IMR-90 (cell line): ENCODE measurements at regions not wholly inside any gene's neighbourhood (a gene's known extent, or its start where the extent isn't known, plus 50 kb on each side); places are given as distances from the start of the nearest gene placed in this dataset.
A peak's percentile ranks its signal among the peaks of the same experiment; 100 is the strongest.

Experiments used
- ATAC-seq: fragments of 200-7000 bp; cut with Tn5 transposase; 2 replicates; pipeline ENCODE4 v1.9.1; 2020; ENCODE audit warnings: low read depth, mild to moderate bottlenecking, moderate library complexity
- BruUV-seq: library from RNA; stranded (reverse); fragments of 400-500 nt; replicated peaks from 2 replicates; lab custom pipeline; 2021; lab: Mats Ljungman, UMichigan
- CTCF ChIA-PET: fragments of 300-600 bp; formaldehyde crosslinking; extraction: SDS; loops from one replicate; lab custom pipeline; 2021; ENCODE audit warnings: antibody characterized with exemption; lab: Yijun Ruan, JAX
- POLR2A ChIA-PET: fragments of 300-600 bp; sonication (Branson Sonifier 250); formaldehyde crosslinking; loops from one replicate; lab custom pipeline; 2022; ENCODE audit warnings: antibody characterized with exemption; ENCODE audit not compliant: unreplicated experiment; lab: Charles Lee
- DNase-seq: peaks from one replicate; pipeline ENCODE4 v3.0.0; 2013
- H2AFZ ChIP-seq: replicated peaks from 2 replicates; pipeline ENCODE3; 2013; ENCODE audit warnings: low read length, mild to moderate bottlenecking; ENCODE audit not compliant: poor library complexity
- H2AK5ac ChIP-seq: 2 replicates; pipeline ENCODE4 v1.6.1; 2013; ENCODE audit warnings: low read depth, low read length, inconsistent platforms
- H2AK9ac ChIP-seq: replicated peaks from 2 replicates; pipeline ENCODE3; 2013; ENCODE audit warnings: mild to moderate bottlenecking, low read depth, low read length, moderate library complexity; ENCODE audit not compliant: poor library complexity
- H2BK120ac ChIP-seq: 2 replicates; pipeline ENCODE4 v1.6.1; 2013; ENCODE audit warnings: low read depth, low read length, inconsistent platforms
- H2BK15ac ChIP-seq: 3 replicates; pipeline ENCODE4 v1.6.1; 2013; ENCODE audit warnings: low read depth, low read length, inconsistent platforms
- H2BK20ac ChIP-seq: 2 replicates; pipeline ENCODE4 v1.6.1; 2013; ENCODE audit warnings: low read depth, mild to moderate bottlenecking, inconsistent platforms, low read length, moderate library complexity
- H2BK5ac ChIP-seq: 2 replicates; pipeline ENCODE4 v1.6.1; 2013; ENCODE audit warnings: mild to moderate bottlenecking, low read depth, low read length, inconsistent platforms; ENCODE audit not compliant: poor library complexity, severe bottlenecking
- H3K14ac ChIP-seq: replicated peaks from 2 replicates; pipeline ENCODE4 v1.6.1; 2013; ENCODE audit warnings: low read depth, low read length, inconsistent platforms
- H3K18ac ChIP-seq: 2 replicates; pipeline ENCODE4 v1.6.1; 2013; ENCODE audit warnings: low read depth, low read length, control low read depth
- H3K23ac ChIP-seq: 2 replicates; pipeline ENCODE4 v1.6.1; 2013; ENCODE audit warnings: low read depth, low read length, inconsistent platforms
- H3K27ac ChIP-seq: 2 replicates; pipeline ENCODE4 v1.5.1; 2013; ENCODE audit warnings: mild to moderate bottlenecking, control low read depth, low read length; ENCODE audit not compliant: insufficient read depth
- H3K27me3 ChIP-seq: 2 replicates; pipeline ENCODE4 v1.6.1; 2013; ENCODE audit warnings: low read length; ENCODE audit not compliant: control insufficient read depth, insufficient read depth
- H3K36me3 ChIP-seq: 2 replicates; pipeline ENCODE4 v1.6.1; 2013; ENCODE audit warnings: low read length, mixed read lengths; ENCODE audit not compliant: control insufficient read depth, insufficient read depth
- H3K4ac ChIP-seq: 2 replicates; pipeline ENCODE4 v1.6.1; 2013; ENCODE audit warnings: low read depth, low read length, inconsistent platforms
- H3K4me1 ChIP-seq: 2 replicates; pipeline ENCODE4 v1.6.1; 2013; ENCODE audit warnings: low read length, mixed read lengths; ENCODE audit not compliant: control insufficient read depth, insufficient read depth
- H3K4me2 ChIP-seq: 2 replicates; pipeline ENCODE4 v1.6.1; 2013; ENCODE audit warnings: low read depth, mild to moderate bottlenecking, control low read depth, low read length, moderate library complexity
- H3K4me3 ChIP-seq: 2 replicates; pipeline ENCODE4 v1.5.1; 2013; ENCODE audit warnings: low read depth, mild to moderate bottlenecking, control low read depth, low read length, moderate library complexity; ENCODE audit not compliant: insufficient read depth
- H3K56ac ChIP-seq: 2 replicates; pipeline ENCODE4 v1.6.1; 2013; ENCODE audit warnings: low read length, inconsistent platforms; ENCODE audit not compliant: insufficient read depth; ENCODE audit errors: extremely low read depth
- H3K79me1 ChIP-seq, 2 experiments: 2 replicates each; pipeline ENCODE4 v1.6.1; 2013; ENCODE audit warnings: low read length in 2 of 2, inconsistent platforms in 1 of 2, low read depth in 1 of 2
- H3K9ac ChIP-seq: 2 replicates; pipeline ENCODE4 v1.6.1; 2013; ENCODE audit warnings: low read depth, low read length, control low read depth
- H3K9me1 ChIP-seq: 2 replicates; pipeline ENCODE4 v1.6.1; 2013; ENCODE audit warnings: low read length, inconsistent platforms; ENCODE audit not compliant: insufficient read depth
- H3K9me3 ChIP-seq: 2 replicates; pipeline ENCODE4 v1.6.1; 2013; ENCODE audit warnings: low read length; ENCODE audit not compliant: control insufficient read depth, insufficient read depth
- H4K20me1 ChIP-seq: 2 replicates; pipeline ENCODE4 v1.6.1; 2013; ENCODE audit warnings: low read length, inconsistent platforms; ENCODE audit not compliant: insufficient read depth
- H4K5ac ChIP-seq: 2 replicates; pipeline ENCODE4 v1.6.1; 2013; ENCODE audit warnings: mild to moderate bottlenecking, low read depth, low read length, control low read depth
- H4K8ac ChIP-seq, 2 experiments: 2 replicates each; pipeline ENCODE4 v1.6.1; 2013; ENCODE audit warnings: low read depth in 2 of 2, low read length in 2 of 2, control low read depth in 1 of 2, inconsistent platforms in 1 of 2
- H4K91ac ChIP-seq: 2 replicates; pipeline ENCODE4 v1.6.1; 2013; ENCODE audit warnings: low read depth, low read length, inconsistent platforms; ENCODE audit not compliant: insufficient read depth
- CEBPB ChIP-seq: IDR thresholded peaks from 2 replicates; pipeline ENCODE4 v1.6.1; 2012; ENCODE audit warnings: low read depth, low read length, improper control_type of control experiment
- FOS ChIP-seq: fragments of 150-350 bp; IDR thresholded peaks from 2 replicates; pipeline ENCODE4 v1.6.1; 2016; ENCODE audit warnings: low read depth, low read length
- MAFK ChIP-seq: IDR thresholded peaks from 2 replicates; pipeline ENCODE4 v1.6.1; 2012; ENCODE audit warnings: low read depth, low read length, improper control_type of control experiment
- RAD21 ChIP-seq: IDR thresholded peaks from 2 replicates; pipeline ENCODE4 v1.6.1; 2012; ENCODE audit warnings: low read length, improper control_type of control experiment
- RCOR1 ChIP-seq: IDR thresholded peaks from 2 replicates; pipeline ENCODE4 v1.6.1; 2012; ENCODE audit warnings: mild to moderate bottlenecking, low read length, improper control_type of control experiment; ENCODE audit not compliant: insufficient replicate concordance
- dilution Hi-C: fragments of 300-500 bp; cut with HindIII; formaldehyde crosslinking; loops from one replicate; pipeline ENCODE4 v1.14.3; 2018; ENCODE audit warnings: low sequenced_read_pairs; ENCODE audit not compliant: unreplicated experiment
- in situ Hi-C: fragments of 300-500 bp; cut with MboI; formaldehyde crosslinking; loops from 3 replicates; pipeline ENCODE4 v1.14.3; 2019; ENCODE audit warnings: low sequenced_read_pairs, inconsistent platforms, mixed read lengths
- intact Hi-C: fragments of 100-400 bp; cut with micrococcal nuclease; formaldehyde crosslinking; loops from 2 replicates; pipeline ENCODE4 v1.10.0; 2022
- TF ChIP-seq, protein P1 (sequence below): conservative IDR thresholded peaks from 2 replicates; pipeline ENCODE4 v1.5.1; 2012; ENCODE audit warnings: mild to moderate bottlenecking, low read depth, low read length, improper control_type of control experiment
- TF ChIP-seq, protein P2 (sequence below): fragments of 150-350 bp; IDR thresholded peaks from 2 replicates; pipeline ENCODE4 v1.6.1; 2017; ENCODE audit warnings: mild to moderate bottlenecking, antibody characterized with exemption, low read length, low read depth

DNA sequence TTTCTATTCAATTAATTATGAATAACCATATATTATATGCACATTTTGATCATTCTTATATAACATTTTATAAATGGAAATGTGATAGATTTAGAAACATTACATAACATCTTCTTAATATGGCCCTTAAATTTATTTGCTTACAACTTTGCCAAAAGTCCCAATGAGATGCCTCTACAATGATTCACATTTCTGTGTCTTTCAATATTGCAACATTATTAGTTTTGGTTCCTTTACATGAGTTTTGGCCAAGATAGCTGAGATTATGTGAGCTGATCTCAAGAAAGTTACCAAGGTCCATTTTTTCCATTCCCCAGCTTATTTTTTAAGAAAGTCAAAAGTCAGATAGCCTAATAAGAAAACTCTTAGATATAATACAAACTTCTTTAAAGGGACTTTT lies 361.2 kb downstream of the PCDH7 start:
- intact Hi-C loops = no loop called here
- Histone ChIP-seq H3K18ac (no peak overlapping the region), H4K5ac (no peak overlapping the region), H4K91ac (no peak overlapping the region), H2BK5ac (no peak overlapping the region), H4K20me1 (no peaks in the 10 kb centered on the region), H4K8ac (no peak overlapping the region), H3K4me1 (0 out of 2 replicates have a peak, but pooled peaks cover 2% of the 10 kb centered on the region), H2BK120ac (no peak overlapping the region), H3K56ac (no peak overlapping the region), H3K4me3 (no peak overlapping the region), H3K9me1 (no peaks in the 10 kb centered on the region), H2AK5ac (no peak overlapping the region), H3K27me3 (no peaks in the 10 kb centered on the region), H3K79me1 (no peaks in the 10 kb centered on the region), H3K9me3 (no peaks in the 10 kb centered on the region), H2AFZ (no peak overlapping the region), H3K4me2 (no peak overlapping the region), H3K4ac (no peak overlapping the region), H3K9ac (no peak overlapping the region), H2BK15ac (no peak overlapping the region), H3K23ac (no peak overlapping the region), H3K27ac (peak overlapping the region; percentile 29; the same call in 1 of the 2 replicates), H3K36me3 (no peaks in the 10 kb centered on the region), H2BK20ac (no peak overlapping the region), H2AK9ac (no peak overlapping the region), H3K14ac (no peak overlapping the region)
- TF ChIP-seq RAD21 = no peak
- TF ChIP-seq, protein P1, sequence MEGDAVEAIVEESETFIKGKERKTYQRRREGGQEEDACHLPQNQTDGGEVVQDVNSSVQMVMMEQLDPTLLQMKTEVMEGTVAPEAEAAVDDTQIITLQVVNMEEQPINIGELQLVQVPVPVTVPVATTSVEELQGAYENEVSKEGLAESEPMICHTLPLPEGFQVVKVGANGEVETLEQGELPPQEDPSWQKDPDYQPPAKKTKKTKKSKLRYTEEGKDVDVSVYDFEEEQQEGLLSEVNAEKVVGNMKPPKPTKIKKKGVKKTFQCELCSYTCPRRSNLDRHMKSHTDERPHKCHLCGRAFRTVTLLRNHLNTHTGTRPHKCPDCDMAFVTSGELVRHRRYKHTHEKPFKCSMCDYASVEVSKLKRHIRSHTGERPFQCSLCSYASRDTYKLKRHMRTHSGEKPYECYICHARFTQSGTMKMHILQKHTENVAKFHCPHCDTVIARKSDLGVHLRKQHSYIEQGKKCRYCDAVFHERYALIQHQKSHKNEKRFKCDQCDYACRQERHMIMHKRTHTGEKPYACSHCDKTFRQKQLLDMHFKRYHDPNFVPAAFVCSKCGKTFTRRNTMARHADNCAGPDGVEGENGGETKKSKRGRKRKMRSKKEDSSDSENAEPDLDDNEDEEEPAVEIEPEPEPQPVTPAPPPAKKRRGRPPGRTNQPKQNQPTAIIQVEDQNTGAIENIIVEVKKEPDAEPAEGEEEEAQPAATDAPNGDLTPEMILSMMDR = no peak
- TF ChIP-seq CEBPB = peak; percentile 89
- no peak for TF ChIP-seq MAFK
- no peak; the same call in 1 of the 2 replicates for TF ChIP-seq FOS
- TF ChIP-seq RCOR1 = no peak
- TF ChIP-seq, protein P2, sequence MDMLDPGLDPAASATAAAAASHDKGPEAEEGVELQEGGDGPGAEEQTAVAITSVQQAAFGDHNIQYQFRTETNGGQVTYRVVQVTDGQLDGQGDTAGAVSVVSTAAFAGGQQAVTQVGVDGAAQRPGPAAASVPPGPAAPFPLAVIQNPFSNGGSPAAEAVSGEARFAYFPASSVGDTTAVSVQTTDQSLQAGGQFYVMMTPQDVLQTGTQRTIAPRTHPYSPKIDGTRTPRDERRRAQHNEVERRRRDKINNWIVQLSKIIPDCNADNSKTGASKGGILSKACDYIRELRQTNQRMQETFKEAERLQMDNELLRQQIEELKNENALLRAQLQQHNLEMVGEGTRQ = no peak
- DNase-seq (peak; percentile 72), ATAC-seq (peak; percentile 57)
- no TSS peak for BruUV-seq
- in situ Hi-C loops = no loop called here
- dilution Hi-C loops = no loop called here
- ChIA-PET POLR2A (no interaction called here), CTCF (interaction anchor here (0.6 kb wide), 1 partner anchor 59 kb away, joined by 4 read pairs; no protein-coding TSS in a partner anchor)
